ENCODE measurements at regions not wholly inside any gene's neighbourhood (a gene's known extent, or its start where the extent isn't known, plus 50 kb on each side); places are given as distances from the start of the nearest gene placed in this dataset.

- Histone ChIP-seq H3K9me3 (ENCODE audit: control insufficient read depth, insufficient read depth, low read length) (no peaks in the 10 kb centered on the region), H3K4me2 (ENCODE audit: low read depth, low read length) (no peak overlapping the region), H3K9me1 (ENCODE audit: insufficient read depth, low read length) (no peaks in the 10 kb centered on the region), H3K27ac (ENCODE audit: insufficient read depth, low read length) (no peak overlapping the region), H3K18ac (ENCODE audit: low read depth, low read length) (no peak overlapping the region), H2AFZ (replicated peaks; ENCODE audit: low read length, poor library complexity) (no peak overlapping the region), H3K9ac (ENCODE audit: low read depth, low read length) (no peak overlapping the region), H3K14ac (replicated peaks; ENCODE audit: low read depth, low read length) (no peak overlapping the region), H4K20me1 (ENCODE audit: insufficient read depth, low read length) (no peaks in the 10 kb centered on the region), H3K36me3 (ENCODE audit: control insufficient read depth, insufficient read depth, low read length) (no peaks in the 10 kb centered on the region), H2AK9ac (replicated peaks; ENCODE audit: low read depth, low read length, poor library complexity) (no peak overlapping the region), H4K8ac (ENCODE audit: low read depth in 2 of 2, low read length in 2 of 2) (no peak overlapping the region), H4K91ac (ENCODE audit: insufficient read depth, low read depth, low read length) (no peak overlapping the region), H3K56ac (ENCODE audit: extremely low read depth, insufficient read depth, low read length) (no peak overlapping the region), H3K79me1 (ENCODE audit: low read depth in 1 of 2, low read length in 2 of 2) (no peaks in the 10 kb centered on the region), H2BK20ac (ENCODE audit: low read depth, low read length) (no peak overlapping the region), H2BK15ac (ENCODE audit: low read depth, low read length) (no peak overlapping the region), H2BK5ac (ENCODE audit: low read depth, low read length, poor library complexity, severe bottlenecking) (no peak overlapping the region), H2BK120ac (ENCODE audit: low read depth, low read length) (no peak overlapping the region), H3K4ac (ENCODE audit: low read depth, low read length) (no peak overlapping the region), H3K4me3 (ENCODE audit: insufficient read depth, low read depth, low read length) (no peak overlapping the region), H2AK5ac (ENCODE audit: low read depth, low read length) (no peak overlapping the region), H3K27me3 (ENCODE audit: control insufficient read depth, insufficient read depth, low read length) (no peaks in the 10 kb centered on the region), H3K23ac (ENCODE audit: low read depth, low read length) (no peak overlapping the region), H3K4me1 (ENCODE audit: control insufficient read depth, insufficient read depth, low read length) (no peaks in the 10 kb centered on the region), H4K5ac (ENCODE audit: low read depth, low read length) (no peak overlapping the region)
- in situ Hi-C loops (cut with MboI; ENCODE audit: low sequenced_read_pairs) (no loop called here), intact Hi-C loops (cut with micrococcal nuclease) (no loop called here), dilution Hi-C loops (cut with HindIII; ENCODE audit: low sequenced_read_pairs, unreplicated experiment) (no loop called here)
- ChIA-PET POLR2A (ENCODE audit: unreplicated experiment) (no interaction called here), CTCF (no interaction called here)
- TF ChIP-seq NFE2L2 (IDR thresholded peaks at IDR 0.05; ENCODE audit: low read depth, low read length) (no peak), MAZ (IDR thresholded peaks at IDR 0.05; ENCODE audit: borderline replicate concordance, low read depth, low read length) (no peak), RAD21 (IDR thresholded peaks at IDR 0.05; ENCODE audit: low read length) (no peak), SMC3 (IDR thresholded peaks at IDR 0.05; ENCODE audit: low read depth, low read length) (no peak), MXI1 (IDR thresholded peaks at IDR 0.05; ENCODE audit: borderline replicate concordance, low read depth, low read length) (no peak), CTCF (conservative IDR thresholded peaks at IDR 0.05; ENCODE audit: low read depth, low read length) (no peak), RFX5 (IDR thresholded peaks at IDR 0.05; ENCODE audit: low read depth, low read length) (no peak), CEBPB (IDR thresholded peaks at IDR 0.05; ENCODE audit: low read depth, low read length) (no peak)
- TF ChIP-seq, protein P1, sequence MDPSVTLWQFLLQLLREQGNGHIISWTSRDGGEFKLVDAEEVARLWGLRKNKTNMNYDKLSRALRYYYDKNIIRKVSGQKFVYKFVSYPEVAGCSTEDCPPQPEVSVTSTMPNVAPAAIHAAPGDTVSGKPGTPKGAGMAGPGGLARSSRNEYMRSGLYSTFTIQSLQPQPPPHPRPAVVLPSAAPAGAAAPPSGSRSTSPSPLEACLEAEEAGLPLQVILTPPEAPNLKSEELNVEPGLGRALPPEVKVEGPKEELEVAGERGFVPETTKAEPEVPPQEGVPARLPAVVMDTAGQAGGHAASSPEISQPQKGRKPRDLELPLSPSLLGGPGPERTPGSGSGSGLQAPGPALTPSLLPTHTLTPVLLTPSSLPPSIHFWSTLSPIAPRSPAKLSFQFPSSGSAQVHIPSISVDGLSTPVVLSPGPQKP (IDR thresholded peaks at IDR 0.05; ENCODE audit: borderline replicate concordance, low read depth, low read length): no peak
- BruUV-seq (replicated peaks): no TSS peak
- DNase-seq (no peak), ATAC-seq (ENCODE audit: low read depth) (no peak)
- WGBS, 2 experiments (ENCODE audit: extremely low coverage in 2 of 2, insufficient read length in 1 of 2): no CpG with 5 or more reads among the region's 1 CpG
Observed at GRCh38 chr10:9800011-9800410, 1217.7 kb upstream of the CELF2 start.

Data from IMR-90 (cell line).